DMS53 (cell line): ENCODE measurements at regions not wholly inside any gene's neighbourhood (a gene's known extent, or its start where the extent isn't known, plus 50 kb on each side); places are given as distances from the start of the nearest gene placed in this dataset.
A peak's percentile ranks its signal among the peaks of the same experiment; 100 is the strongest.

ENCODE experiments used
- DNase-seq: peaks from one replicate; lab custom pipeline; 2025; lab: John Stamatoyannopoulos, UW

GRCh38 chr10:21207852-21208646 is 310.9 kb upstream of the NEBL start:
- DNase-seq: no peak

- DNase-seq: no peak
Measured at GRCh38 chr10:21205328-21205727, 308.2 kb upstream of the NEBL start.

GRCh38 chr10:21203473-21204107 is 306.5 kb upstream of the NEBL start:
- DNase-seq: no peak

GRCh38 chr10:21202776-21203462 is 305.8 kb upstream of the NEBL start:
- no peak for DNase-seq

- DNase-seq: no peak
Measured at GRCh38 chr10:21199501-21199900, 302.4 kb upstream of the NEBL start.

- no peak for DNase-seq
Measured at GRCh38 chr10:21197838-21198237, 300.7 kb upstream of the NEBL start.

GRCh38 chr10:21196822-21197395 is 299.8 kb upstream of the NEBL start:
- DNase-seq: no peak

GRCh38 chr10:21195252-21195651 is 298.1 kb upstream of the NEBL start:
- DNase-seq: peak; percentile 95

GRCh38 chr10:21194510-21194993 is 297.4 kb upstream of the NEBL start:
- peak; percentile 92 for DNase-seq

- DNase-seq: no peak
Measured at GRCh38 chr10:21193196-21193595, 296.1 kb upstream of the NEBL start.

- DNase-seq: no peak
Measured at GRCh38 chr10:21191512-21191911, 294.4 kb upstream of the NEBL start.

- no peak for DNase-seq
Measured at GRCh38 chr10:21184984-21185383, 287.9 kb upstream of the NEBL start.

- DNase-seq: peak; percentile 77
Measured at GRCh38 chr10:21184216-21184615, 287.1 kb upstream of the NEBL start.

- no peak for DNase-seq
Measured at GRCh38 chr10:21183025-21183424, 285.9 kb upstream of the NEBL start.

- DNase-seq: no peak
Measured at GRCh38 chr10:21181451-21181850, 284.3 kb upstream of the NEBL start.

GRCh38 chr10:21180604-21181003 is 283.5 kb upstream of the NEBL start:
- no peak for DNase-seq

GRCh38 chr10:21176934-21177480 is 279.9 kb upstream of the NEBL start:
- peak; percentile 38 for DNase-seq

- DNase-seq: peak; percentile 61
Measured at GRCh38 chr10:21175797-21176196, 278.7 kb upstream of the NEBL start.

GRCh38 chr10:21174715-21175495 is 277.8 kb upstream of the NEBL start:
- DNase-seq: peak; percentile 86

GRCh38 chr10:21173802-21174714 is 276.9 kb upstream of the NEBL start:
- DNase-seq: peak; percentile 97
